ENCODE measurements at regions not wholly inside any gene's neighbourhood (a gene's known extent, or its start where the extent isn't known, plus 50 kb on each side); places are given as distances from the start of the nearest gene placed in this dataset.
"Not testable (repeated sequence)": the region's sequence is repeated elsewhere in the genome, so short reads cannot be mapped to it uniquely, and the experiment has no call there.

DNA sequence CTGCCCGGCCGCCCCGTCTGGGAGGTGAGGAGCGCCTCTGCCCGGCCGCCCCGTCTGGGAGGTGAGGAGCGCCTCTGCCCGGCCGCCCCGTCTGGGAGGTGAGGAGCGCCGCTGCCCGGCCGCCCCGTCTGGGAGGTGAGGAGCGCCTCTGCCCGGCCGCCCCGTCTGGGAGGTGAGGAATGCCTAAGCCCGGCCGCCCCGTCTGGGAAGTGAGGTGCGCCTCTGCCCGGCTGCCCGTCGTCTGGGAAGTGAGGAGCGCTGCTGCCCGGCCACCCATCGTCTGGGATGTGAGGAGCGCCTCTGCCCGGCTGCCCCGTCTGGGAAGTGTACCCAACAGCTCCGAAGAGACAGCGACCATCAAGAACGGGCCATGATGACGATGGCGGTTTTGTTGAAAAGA lies 136.6 kb upstream of the PROKR2 start:
- DNase-seq (ENCODE audit: low spot score): not testable (repeated sequence)

DNA sequence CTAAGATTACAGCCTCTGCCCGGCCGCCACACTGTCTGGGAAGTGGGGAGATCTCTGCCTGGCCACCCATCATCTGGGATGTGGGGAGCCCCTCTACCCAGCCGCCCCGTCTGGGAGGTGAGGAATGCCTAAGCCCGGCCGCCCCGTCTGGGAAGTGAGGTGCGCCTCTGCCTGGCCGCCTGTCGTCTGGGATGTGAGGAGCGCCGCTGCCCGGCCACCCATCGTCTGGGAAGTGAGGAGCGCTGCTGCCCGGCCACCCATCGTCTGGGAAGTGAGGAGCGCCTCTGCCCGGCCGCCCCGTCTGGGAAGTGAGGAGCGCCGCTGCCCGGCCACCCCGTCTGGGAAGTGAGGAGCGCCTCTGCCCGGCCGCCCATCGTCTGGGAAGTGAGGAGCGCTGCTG lies 135.9 kb upstream of the PROKR2 start:
- not testable (repeated sequence) for DNase-seq (ENCODE audit: low spot score)

DNA sequence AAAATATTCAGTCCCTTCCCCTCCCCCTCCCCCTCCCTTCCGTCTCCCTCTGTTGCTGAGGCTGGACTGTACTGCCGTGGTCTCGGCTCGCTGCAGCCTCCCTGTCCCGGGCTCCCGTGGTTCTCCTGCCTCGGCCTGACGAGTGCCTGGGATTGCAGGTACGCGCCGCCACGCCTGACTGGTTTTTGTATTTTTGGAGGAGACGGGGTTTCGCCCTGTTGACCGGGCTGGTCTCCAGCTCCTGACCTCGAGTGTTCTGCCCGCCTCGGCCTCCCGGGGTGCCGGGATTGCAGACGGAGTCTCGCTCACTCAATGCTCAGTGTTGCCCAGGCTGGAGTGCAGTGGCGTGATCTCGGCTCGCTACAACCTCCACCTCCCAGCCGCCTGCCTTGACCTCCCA lies 135.5 kb upstream of the PROKR2 start:
- not testable (repeated sequence) for DNase-seq (ENCODE audit: low spot score)

DNA sequence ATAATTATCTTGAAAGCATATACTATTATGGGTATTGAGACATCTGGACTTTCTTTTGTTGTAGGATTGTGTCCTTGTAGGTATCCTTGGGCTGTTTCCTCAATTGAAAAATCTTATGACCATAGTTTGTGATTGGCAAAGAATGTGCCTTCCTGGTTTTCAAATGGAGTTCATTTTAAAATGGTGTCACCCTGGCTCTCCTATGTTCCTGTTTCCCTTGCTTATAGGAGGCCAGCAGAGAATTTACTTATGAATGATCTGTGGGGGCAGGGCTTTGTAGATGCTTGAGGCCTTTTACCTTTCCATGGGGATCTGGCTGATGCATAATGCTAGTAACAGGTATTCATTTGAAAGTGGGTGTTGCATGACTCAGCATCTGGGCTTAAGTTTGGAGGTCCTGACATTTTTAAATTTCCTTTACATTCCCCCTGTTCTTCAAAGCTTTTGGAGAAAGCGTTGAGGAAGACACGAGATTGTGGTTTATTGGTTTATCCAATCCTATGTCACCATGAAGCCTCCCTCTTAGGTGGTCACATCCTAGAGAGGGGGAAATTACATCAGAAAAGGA lies 135.0 kb upstream of the PROKR2 start:
- no peak for DNase-seq (ENCODE audit: low spot score)

DNA sequence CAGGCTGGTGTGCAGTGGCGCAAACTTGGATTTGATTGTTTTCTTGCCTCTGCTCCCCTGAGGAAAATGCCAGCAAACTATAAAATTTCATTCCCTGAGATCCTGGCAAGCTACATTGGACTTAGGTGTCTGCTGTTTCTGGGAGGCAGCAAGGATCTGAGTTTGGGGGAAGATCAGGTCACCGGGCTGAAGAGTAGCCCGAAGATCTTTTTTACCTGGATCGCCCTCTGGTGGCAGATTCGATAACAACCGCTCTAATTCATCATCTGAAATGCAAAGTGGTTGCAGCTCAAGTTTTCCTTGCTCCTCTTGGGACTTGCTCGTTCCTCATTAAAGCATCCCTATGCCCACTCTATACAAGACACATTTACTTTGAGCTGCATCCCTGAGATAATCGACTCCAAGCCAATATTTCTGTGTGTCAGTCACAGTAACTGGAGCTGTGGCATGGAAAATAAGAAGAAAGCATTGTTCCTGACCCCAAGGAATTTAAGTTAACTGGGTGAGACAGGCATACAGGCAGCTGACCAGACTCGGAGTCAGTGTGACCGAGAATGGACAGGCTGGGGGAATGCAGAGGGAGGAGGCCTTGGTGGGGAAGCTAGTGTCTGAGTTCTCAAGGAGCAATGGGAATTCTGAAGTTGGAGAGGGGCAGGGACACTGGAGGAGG lies 131.8 kb upstream of the PROKR2 start:
- DNase-seq (ENCODE audit: low spot score): peak; percentile 52

DNA sequence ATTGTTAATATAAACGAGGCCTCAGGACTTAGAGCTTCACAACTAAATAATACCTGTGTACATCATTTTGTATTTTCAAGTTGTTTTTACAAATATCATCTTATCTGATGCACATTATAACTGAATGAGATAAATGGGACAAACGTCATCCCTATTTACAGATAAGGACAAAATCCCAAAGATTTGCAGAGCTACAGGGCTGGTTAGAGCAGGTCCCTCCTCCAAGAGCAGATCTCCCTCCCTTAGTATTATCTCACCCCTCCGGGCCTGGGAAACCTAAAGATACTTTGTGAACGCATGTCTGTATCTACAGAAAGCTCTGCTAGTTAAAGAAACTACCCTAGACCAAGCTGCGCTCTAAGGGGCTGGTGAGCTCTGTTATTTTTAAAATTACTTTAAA lies 130.4 kb upstream of the PROKR2 start:
- no peak for DNase-seq (ENCODE audit: low spot score)

DNA sequence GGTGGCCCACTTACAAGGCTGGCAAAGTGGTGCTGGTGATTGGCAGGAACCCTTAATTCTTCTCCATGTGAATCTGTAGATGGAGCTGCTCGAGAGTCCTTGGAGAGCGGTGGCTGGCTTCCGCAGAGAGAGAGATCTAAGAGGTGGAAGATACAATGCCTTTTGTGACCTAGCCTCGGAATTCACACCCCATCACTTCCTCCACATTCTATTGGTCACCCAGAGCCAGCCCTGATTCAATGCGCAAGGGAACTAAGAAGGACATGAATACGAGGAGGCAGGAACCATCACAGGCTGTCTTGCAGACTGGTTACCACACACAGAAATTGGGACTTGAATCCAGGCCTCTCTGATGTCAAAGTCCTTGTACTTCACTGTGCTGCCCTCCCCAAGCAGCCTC lies 128.9 kb upstream of the PROKR2 start:
- DNase-seq (ENCODE audit: low spot score): no peak

DNA sequence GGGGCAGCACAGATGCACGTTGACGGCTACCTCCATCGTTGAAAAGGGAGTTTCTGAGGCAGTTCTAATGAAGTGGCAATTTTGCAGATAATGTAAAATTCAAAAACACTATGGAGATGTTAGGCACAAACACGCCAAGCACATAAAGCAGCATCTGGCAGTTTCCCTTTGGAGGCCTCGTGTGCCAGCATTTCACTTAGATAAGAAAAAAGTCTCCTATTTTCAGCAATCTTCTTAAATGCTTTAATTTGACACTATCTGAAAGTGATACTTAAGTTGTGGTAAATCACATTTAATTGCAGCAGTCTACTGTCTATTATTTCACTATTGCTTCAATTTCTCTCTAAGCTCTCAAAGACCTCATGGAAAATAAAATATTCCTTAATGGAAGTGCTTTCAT lies 125.3 kb upstream of the PROKR2 start:
- no peak for DNase-seq (ENCODE audit: low spot score)

DNA sequence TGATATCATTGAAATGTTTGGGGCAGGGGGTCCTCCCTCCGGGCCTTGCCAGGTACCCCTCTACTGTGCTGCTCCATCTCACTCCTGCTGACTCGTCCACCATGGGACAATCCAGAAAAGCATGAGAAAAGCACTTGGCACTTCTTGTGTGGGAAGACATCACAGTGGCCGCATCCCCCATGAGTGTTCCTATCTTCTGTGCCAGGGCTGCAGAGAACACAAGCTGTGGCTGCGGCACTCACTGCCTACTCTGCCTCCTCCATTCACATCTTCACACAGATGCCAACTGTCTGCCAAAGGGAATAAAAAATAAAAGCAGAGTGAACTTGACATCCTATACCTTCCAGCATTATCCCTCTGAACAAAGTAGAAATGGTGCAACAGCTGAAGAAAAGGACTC lies 117.4 kb upstream of the PROKR2 start:
- DNase-seq (ENCODE audit: low spot score): no peak

DNA sequence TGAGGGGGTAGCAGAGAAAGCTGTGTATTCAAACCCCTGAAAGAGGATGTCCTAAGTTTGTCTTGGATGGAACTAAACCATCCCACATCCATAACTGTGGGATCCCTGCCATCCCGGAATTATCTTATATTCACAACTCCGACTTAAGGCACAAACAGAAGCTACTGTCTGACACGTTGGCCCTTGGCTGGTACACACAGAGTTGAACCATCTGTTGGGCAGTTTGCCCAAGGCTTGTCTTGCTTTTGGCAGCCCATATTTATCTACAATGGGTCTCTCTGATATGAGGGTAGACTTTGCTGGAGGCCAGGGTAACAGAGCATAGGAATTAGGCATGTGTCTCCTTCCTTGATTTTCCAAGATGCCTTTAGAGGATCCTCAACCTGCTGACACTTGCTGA lies 116.6 kb upstream of the PROKR2 start:
- DNase-seq (ENCODE audit: low spot score): no peak

DNA sequence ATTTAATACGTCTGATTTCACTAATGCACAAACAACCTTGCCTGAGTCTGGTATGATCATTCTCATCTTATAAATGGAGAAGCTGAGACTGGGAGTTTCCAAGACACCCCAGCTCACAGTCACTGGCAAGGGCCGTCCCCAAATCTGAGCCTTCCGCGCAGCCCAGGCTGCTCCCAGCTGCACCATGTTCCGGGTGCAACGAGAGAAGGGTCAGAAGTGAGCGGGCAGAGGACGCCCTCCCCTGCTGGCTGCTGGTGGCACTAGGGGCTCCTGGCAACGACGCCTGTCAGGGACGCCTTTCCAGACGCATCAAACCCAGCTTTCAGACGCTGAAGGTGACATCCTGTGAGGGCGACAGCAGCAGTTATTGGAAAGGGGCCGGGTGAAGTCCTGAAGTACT lies 115.3 kb upstream of the PROKR2 start:
- DNase-seq (ENCODE audit: low spot score): no peak

DNA sequence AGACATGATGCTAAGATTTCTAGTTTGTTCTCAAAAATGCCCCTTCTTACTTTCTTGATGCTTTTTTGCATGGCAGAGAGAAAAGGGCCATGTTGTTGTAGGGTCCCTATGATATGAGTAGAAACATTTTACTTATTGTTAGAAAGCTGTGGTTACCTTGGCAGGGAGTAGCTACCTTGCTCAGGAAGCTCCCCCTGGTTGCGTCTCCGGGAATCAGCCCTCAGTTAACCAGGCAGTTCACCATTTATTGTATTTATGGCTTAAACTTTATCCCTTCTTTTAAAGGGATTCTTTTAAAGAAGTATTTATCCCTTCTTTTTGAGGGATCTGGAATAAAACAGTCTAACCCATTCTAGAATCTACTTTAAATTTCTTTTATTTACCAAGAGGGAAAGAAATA lies 113.9 kb upstream of the PROKR2 start:
- no peak for DNase-seq (ENCODE audit: low spot score)

DNA sequence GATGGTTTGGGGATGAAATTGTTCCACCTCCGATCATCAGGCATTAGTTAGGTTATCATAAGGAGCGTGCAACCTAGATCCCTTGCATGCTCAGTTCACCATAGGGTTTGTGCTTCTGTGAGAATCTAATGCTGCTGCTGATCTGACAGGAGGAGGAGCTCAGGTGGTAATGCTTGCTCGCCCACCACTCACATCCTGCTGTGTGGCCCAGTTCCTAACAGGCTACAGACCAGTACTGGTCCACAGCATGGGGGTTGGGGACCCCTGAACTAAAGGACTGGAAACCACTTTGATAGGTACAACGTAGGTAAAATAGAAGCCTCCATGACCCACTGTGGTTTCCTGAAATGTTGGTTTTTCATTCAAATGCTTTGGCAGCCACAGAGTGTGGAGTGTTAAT lies 109.3 kb upstream of the PROKR2 start:
- DNase-seq (ENCODE audit: low spot score): no peak

DNA sequence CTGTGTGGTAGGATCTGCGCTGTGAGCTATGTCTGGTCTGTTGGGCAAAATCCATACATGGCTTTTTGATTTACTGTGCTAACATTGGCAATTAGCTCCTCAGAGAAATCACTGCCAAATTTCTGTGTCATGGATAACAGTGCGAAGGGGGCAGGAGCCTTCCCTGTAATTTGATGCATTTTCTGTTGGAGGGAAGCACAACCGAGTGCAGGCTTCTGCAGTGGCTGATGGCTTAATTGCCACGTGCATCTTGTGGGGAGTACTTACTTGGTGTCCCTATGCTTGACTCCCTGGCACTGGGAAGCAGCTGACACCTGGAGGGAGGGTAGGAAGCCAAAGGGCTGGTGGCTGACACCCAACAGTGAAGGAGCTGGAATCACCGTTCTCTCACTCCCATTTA lies 99.3 kb upstream of the PROKR2 start:
- DNase-seq (ENCODE audit: low spot score): no peak

DNA sequence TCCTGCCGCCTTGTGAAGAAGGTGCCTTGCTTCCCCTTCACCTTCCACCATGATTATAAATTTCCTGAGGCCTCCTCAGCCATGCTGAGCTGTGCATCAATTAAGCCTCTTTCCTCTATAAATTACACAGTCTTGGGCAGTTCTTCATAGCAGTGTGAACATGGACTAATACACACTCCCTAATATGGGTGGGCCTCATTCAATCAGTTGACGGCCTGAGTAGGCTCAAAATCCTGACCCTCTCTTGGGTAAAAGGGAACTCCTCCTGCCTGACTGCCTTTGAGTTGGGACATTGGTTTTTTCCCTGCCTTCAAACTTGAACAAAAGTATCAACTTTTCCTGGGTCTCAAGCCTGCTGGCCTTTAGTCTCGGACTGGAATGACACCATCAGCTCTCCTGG lies 96.6 kb upstream of the PROKR2 start:
- DNase-seq (ENCODE audit: low spot score): no peak

DNA sequence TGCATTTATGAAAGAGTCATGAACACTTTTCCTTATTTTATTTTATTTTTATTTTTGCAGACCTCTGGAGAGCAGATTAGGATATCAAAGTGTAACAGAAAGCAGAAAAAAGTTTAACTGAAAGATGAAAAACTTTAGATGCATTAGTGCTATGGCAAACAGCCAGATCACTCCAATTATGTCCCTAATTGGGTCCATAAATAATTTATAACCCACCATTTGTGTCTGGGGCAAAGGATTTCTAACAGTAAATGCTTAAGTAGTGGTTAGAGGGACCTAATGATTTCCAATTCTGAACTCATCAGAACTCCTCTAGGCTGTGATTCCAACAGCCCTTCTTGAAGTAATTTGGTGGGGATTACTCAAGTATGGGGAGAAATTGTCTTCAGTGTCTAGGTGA lies 93.7 kb upstream of the PROKR2 start:
- DNase-seq (ENCODE audit: low spot score): no peak

DNA sequence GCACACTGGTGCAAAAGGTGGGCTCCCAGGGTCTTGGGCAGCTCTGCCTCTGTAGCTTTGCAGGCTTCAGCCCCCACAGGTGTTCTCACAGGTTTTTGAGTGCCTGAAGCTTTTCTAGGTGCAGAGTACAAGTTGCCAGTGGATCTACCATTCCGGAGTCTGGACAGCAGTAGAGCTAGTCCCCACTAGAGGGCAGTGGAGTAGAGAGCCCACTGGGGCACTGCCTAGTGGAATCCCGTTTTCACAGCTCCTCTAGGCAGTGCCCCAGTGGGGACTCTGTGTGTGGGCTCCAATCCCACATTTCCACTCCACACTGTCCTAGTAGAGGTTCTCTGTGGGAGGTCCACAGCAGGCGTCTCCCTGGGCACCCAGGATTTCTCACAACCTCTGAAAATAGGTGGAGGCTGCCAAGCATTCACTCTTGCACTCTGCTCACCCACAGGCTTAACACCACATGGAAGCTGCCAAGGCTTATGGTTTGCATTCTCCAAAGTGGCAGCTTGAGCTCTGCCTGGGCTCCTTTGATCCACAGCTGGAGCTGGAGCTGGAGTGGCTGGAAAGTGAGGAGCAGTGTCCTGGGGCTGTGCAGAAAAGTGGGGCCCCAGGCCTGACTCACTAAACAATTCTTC lies 86.3 kb upstream of the PROKR2 start:
- peak; percentile 6 for DNase-seq (ENCODE audit: low spot score)

DNA sequence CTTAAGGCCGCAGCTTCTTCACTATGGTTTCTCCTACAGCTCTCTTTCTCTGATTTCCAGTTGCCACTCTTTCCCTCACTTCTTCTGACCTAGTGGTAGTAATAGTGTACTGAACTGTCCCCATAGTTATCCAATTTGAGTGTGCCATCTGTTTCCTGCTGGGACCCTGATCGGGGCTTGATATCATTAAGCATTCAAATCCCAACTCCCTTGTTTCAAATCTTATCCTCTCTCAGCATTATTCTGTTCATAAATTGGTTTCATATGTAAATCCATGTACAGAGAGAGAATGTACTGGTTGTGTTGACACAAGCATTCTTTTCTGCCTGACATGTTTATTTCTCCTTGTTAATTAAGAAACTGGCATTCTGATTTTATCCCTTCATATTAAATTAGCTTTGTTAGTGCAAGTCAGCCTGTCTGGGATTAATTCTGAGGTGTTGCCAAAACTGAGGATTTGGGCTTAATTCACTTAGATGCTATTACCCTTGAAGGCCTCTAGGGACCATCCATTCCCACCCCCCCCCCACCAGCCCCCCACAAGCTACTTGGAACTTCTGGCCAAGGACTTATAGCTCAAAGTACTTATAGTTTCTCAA lies 84.6 kb upstream of the PROKR2 start:
- DNase-seq (ENCODE audit: low spot score): no peak

DNA sequence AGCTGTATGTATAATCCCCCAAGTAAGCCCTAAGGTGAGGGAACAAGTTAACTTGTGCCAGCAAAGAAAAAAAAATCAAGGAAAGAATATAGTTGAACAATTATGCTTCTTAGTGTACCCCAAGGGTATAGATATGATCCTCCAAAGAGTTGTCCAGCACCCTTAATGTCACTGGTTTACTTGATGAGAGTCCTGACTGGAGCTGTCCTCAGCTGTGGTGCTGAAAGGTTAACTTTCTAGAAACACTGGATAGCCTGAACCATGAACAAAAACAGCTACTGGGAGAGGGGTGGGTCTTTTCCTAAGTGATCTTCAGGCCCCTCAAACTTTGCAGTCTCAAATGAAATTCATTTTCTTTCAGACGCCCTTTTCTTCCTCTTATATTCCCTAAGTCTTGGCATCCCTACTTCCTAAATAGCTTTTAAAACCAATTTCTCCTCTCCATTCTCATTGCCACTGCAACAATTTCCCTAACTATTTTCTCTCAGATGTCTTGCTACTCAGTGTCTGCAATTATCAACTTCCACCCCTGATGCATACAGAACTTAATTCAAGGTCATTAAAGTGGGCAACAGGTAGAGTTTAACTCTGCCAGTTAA lies 83.5 kb upstream of the PROKR2 start:
- no peak for DNase-seq (ENCODE audit: low spot score)

DNA sequence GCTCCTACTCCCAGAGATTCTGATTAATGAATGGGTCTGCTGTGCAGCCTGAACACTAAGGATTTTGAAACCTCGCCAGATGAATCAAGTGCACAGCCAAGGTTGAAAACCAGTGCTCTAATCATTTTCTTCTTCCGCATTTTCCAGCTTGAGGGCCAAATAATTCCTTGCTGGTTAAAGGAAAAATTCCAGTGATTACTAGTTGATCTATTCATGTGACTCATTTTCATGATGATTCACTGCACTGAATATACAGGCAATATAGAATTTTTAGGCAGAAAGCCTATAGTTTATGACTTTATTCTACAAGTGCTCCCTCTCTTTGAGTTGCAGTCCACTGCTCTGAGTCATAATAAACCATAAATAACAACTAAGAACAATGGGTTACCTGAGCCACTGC lies 80.6 kb upstream of the PROKR2 start:
- no peak for DNase-seq (ENCODE audit: low spot score)

DNA sequence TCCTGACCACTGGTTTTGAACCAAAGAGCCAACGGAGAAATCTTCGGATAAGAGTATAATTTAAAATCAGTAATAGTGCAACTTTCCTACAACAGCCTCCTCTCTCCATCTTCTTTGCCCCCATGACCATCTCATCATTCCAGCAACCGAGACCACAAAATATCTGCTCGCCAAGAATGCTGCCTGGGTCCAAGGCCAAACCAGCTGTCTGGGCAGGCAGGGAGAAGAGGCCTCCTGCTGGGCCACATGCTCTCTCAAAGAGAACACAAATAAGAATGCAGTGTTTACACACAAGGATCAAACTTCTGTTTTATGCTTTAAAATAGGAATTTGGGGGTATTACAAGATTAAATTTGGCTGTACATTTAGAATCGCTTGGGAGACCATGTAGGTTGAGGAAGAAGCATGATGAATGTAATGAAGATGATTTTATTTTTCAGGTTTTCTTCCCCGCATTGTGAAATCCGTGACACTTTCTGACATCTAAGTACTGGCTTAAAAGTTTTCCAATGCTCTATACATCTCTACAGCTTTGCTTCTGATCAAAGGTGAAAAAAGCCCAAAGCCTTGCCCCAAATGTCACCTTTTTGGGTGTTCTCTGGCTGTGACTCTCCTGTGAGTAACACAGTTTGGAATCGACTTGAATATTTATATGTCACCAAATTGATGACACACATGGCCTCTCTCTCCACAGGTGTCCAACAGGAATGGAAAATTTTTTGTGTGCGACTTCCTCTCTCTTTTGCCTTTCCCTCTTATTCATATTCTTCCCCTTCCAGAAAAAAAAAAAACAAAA lies 79.4 kb upstream of the PROKR2 start:
- no peak for DNase-seq (ENCODE audit: low spot score)

DNA sequence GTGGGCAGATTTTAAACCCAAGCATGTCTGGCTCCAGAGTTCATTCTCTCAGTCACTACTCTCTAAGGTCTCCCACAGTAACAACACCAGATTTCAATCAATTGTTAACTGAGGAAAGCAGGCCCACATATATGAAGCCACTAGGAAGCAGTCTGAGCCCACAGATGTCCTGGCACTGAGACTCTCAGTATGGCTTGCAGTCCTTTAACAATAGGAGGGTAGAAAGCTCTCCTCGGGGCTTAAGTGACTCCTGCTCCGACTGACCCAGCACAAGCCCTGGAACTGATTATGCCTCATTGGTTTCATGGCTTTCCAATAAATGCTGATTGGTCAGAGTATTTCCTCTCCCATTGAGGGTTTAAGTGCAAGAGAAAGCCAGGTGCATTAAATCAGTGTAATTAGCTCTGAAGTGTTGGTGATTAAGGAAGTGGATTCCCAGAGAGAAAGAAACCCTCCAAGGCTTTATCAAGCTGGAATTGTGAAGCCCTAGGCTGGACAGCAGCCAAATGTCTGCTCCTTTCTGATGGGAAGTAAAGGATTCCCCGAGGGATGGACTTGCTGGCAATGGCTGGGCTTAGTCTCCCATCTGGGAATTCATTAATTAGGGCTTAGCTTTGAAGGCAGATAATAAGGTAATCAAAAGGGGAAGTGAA lies 76.6 kb upstream of the PROKR2 start:
- no peak for DNase-seq (ENCODE audit: low spot score)
